ENCODE measurements at regions not wholly inside any gene's neighbourhood (a gene's known extent, or its start where the extent isn't known, plus 50 kb on each side); places are given as distances from the start of the nearest gene placed in this dataset.

- DNase-seq: no peak
These were observed 451.0 kb upstream of the ZFP42 start for GRCh38 chr4:187544461-187545053.

- no peak for DNase-seq
These were observed 448.3 kb upstream of the ZFP42 start for GRCh38 chr4:187547316-187547715.

GRCh38 chr4:187550256-187550950 lies 445.2 kb upstream of the ZFP42 start:
- DNase-seq: no peak

- no peak for DNase-seq
These were observed 442.8 kb upstream of the ZFP42 start for GRCh38 chr4:187552781-187553180.

GRCh38 chr4:187555174-187555573 lies 440.4 kb upstream of the ZFP42 start:
- no peak for DNase-seq

GRCh38 chr4:187558391-187558790 lies 437.2 kb upstream of the ZFP42 start:
- no peak for DNase-seq

- no peak for DNase-seq
These were observed 433.2 kb upstream of the ZFP42 start for GRCh38 chr4:187562345-187562744.

DNA sequence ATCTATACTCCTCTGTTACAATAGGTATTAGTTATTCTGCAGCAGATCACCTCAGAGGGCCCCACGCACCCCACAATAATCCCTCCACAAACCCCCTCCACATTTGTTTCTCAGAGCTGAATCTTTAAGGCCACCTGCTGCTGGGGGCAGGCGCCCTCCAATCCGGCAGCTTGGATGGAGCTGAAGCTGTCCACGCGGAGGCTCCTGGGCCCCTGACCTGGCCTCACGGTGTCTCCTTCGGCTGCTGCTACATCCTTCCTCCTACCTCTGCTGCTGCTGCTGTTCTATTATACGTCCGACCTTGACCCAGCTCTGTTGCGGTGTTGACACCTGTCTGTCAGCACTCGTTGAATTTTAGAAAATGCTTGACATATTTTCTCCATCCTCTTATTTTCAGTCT lies 430.2 kb upstream of the ZFP42 start:
- no peak for DNase-seq

GRCh38 chr4:187569871-187570270 lies 425.7 kb upstream of the ZFP42 start:
- no peak for DNase-seq

DNA sequence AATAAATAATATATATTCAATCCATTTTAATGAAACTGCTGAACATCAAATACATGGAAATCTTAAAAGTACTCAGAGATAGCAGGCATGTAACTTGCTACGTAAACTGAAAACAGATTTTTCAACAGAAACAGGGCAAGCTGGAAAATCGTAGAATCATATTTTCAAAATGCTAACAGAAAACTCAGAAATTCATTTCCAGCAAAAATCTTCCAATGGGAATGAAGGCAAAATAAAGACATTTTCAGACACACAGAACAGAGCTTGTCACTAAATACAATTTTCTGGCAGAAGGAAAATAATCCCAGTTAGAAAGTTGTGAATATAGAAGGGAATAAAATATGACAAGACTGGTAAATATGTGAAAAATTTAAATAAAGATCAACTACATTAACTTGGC lies 419.9 kb upstream of the ZFP42 start:
- DNase-seq: no peak

DNA sequence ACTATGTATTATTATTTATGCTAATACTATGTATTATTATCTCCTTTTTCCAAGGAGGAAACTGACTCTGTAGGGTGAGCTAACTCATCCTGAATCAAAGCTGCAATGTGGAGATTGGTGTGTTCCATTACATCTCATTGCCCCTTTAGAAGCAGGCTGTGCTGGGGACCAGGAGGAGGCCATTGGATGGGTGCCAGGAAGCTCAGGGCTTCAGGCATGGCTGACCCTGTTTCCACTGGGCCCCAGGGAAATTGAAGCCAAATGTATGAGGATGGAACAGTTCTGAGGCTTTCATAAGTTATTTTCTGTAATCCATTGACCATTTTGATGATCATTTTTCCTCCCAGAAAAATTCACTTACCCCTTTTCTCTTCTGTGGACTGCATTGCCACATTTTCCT lies 418.8 kb upstream of the ZFP42 start:
- DNase-seq: no peak

GRCh38 chr4:187577941-187578480 lies 417.6 kb upstream of the ZFP42 start:
- no peak for DNase-seq

DNA sequence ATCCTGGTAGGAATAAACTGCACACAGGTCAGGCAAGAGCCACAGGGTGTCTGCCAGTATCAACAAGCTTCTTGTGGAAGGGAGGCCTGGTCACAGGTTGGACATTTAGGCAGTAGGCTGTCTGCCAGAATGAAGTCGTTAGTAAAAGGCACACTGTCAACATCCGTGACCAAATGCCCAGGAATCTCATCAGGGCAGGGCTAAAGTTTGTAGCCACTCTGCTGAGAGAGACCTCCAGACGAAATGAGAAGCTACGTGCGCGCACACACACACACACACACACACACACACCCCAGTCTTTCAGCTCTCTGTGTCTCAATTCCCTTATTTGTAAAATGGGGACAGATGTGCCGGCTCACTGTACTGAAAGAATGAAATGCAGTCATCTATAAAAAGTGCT lies 408.7 kb upstream of the ZFP42 start:
- DNase-seq: no peak

DNA sequence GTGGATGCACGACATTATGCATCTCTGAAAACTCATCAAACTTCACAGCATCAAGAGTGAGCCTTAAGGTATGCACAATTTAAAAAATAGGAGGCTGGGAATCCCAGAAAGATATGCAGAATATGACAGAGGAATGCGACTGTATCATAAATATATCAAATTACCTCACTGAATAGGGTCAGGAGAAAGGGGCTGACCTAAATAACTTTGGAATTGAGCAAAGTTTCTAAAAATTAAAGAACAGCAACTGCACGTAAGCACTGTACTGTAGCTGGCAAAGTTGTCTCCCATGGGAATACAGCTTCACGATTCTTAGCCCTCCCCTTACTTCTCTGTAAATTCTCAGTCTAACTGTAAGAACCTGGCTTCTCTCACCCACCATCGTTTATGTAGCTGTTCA lies 397.4 kb upstream of the ZFP42 start:
- no peak for DNase-seq

GRCh38 chr4:187602339-187603092 lies 393.1 kb upstream of the ZFP42 start:
- DNase-seq: no peak

- no peak for DNase-seq
These were observed 392.2 kb upstream of the ZFP42 start for GRCh38 chr4:187603093-187604025.

DNA sequence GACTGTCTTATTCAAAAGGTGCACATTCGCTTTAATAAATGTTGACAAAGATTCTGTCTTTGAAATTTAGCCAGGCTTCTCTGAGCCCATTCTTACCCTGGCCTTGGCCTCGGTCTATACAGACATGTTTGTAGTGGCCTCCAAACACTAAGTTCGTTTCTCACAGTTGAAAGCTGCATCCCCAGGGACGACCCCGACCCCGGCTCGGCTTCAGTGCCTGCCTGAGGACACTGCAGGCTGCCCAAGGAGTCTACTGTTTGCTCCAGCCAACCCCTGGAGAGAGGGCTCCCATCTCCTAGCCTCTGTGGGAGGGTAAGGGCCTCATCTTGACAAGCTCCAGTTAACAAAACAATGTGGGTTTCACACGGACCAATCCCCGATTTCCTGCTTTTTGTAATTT lies 390.6 kb upstream of the ZFP42 start:
- DNase-seq: no peak

GRCh38 chr4:187606581-187606980 lies 389.0 kb upstream of the ZFP42 start:
- peak; percentile 32 for DNase-seq

DNA sequence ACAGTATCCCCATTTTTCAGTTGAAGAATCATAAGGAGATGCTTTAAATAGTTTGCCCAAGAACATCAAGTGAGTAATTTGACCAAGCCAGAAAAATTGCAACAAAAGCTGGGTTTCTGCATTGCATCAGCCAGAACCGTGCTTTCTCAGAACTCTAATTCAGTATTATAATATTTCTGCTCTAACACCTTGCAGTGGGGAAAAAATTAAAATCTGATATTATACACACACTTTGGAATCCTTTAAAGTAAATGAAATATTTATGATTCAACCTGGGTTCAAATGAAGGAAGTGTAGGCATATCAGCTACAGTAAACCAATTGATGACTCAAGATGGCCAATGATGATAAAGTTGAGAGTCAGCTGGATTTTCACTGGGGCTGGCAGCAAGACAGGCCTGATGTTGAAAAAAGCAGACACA lies 387.6 kb upstream of the ZFP42 start:
- no peak for DNase-seq

DNA sequence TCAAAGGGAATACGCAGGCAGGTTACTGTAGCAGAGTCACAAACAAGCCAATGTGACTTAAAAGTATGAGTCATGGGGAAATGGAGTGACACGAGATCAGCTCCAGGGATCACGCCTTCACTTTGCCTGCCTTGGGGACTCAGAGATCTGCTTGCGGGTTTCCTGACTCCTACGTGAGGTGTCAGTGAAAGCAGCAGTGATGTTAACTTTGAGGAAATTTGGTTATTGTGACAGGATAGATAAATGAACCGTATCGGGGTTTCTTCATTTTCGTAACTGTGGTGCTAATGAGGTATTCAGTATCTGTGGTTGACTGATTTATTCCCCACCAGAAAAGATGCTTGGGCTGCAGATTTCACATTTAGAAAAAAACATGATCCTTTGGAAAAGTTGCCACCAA lies 383.3 kb upstream of the ZFP42 start:
- DNase-seq: no peak

DNA sequence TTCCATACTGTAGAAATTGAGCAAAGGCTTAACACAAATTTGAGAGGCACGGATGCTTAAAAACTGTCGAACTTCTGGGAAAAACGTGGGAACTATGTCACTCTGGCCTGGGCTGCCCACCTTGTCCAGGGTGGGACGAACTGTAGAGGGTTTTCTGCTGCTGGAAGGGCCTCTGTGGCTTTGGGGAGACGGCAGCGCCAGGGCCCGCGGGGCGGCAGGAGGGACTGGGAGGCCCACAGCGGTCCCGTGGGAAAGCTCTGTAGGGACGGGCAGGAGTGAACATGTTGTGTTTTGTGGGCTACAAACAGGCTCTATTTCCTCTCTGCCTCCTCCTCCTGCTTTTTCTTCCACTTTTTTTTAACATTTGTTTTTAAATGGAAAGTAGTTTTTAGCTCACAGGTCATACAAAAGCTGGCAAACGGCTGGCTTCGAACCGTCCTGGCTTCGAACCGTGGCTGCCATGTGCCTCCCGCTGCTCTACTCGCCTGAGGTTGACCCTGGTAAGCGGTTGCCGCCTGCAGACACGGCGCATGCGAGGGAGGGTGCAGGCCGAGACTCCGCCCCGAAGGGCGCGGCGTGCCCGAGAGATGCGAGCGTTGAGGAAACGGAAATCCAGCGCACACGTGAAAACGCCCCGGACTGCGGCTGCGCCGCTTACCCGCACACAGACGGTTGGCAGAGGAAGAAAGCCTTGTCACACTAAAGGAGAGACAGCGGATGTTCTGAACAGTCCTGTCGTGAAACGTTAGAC lies 382.3 kb upstream of the ZFP42 start:
- no peak for DNase-seq

DNA sequence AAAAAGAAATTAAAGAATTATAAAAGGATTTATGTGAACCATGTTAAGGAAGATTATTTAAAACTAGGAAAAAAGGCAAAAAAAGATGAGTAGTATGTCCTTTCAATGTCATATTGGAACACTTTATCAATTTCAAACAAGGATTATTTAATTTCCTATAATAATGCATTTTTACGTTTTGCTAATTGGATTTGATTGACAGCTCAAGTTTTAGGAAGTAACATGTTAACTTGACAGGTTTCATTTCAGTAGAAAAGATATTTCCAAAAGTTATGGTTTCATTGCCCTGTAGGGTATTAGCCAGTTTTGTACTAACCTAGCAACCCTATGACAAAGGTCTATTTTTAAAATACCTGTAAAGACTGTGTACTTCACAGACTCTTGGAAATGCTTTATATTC lies 379.6 kb upstream of the ZFP42 start:
- DNase-seq: no peak

Data from stimulated activated CD8-positive, alpha-beta memory T cell treated with anti-CD3 and anti-CD28 coated beads, Interleukin-4, amount 100 ng/mL, for 48 hours (primary cell).